ENCODE measurements at regions not wholly inside any gene's neighbourhood (a gene's known extent, or its start where the extent isn't known, plus 50 kb on each side); places are given as distances from the start of the nearest gene placed in this dataset.

- TF ChIP-seq, protein P1, sequence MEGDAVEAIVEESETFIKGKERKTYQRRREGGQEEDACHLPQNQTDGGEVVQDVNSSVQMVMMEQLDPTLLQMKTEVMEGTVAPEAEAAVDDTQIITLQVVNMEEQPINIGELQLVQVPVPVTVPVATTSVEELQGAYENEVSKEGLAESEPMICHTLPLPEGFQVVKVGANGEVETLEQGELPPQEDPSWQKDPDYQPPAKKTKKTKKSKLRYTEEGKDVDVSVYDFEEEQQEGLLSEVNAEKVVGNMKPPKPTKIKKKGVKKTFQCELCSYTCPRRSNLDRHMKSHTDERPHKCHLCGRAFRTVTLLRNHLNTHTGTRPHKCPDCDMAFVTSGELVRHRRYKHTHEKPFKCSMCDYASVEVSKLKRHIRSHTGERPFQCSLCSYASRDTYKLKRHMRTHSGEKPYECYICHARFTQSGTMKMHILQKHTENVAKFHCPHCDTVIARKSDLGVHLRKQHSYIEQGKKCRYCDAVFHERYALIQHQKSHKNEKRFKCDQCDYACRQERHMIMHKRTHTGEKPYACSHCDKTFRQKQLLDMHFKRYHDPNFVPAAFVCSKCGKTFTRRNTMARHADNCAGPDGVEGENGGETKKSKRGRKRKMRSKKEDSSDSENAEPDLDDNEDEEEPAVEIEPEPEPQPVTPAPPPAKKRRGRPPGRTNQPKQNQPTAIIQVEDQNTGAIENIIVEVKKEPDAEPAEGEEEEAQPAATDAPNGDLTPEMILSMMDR (tag by site-specific recombination; IDR thresholded peaks at IDR 0.05): no peak
- TF ChIP-seq ZNF133 (tag by site-specific recombination; IDR thresholded peaks at IDR 0.05) (no peak), ZBTB44 (tag by site-specific recombination; IDR thresholded peaks at IDR 0.05) (no peak), REST (tag by site-specific recombination; IDR thresholded peaks at IDR 0.05) (no peak), HOXA7 (CRISPR knock-in tag; IDR thresholded peaks at IDR 0.05; ENCODE audit: borderline replicate concordance) (no peak), ZNF629 (tag by site-specific recombination; IDR thresholded peaks at IDR 0.05) (no peak)
- TF ChIP-seq, protein P2, sequence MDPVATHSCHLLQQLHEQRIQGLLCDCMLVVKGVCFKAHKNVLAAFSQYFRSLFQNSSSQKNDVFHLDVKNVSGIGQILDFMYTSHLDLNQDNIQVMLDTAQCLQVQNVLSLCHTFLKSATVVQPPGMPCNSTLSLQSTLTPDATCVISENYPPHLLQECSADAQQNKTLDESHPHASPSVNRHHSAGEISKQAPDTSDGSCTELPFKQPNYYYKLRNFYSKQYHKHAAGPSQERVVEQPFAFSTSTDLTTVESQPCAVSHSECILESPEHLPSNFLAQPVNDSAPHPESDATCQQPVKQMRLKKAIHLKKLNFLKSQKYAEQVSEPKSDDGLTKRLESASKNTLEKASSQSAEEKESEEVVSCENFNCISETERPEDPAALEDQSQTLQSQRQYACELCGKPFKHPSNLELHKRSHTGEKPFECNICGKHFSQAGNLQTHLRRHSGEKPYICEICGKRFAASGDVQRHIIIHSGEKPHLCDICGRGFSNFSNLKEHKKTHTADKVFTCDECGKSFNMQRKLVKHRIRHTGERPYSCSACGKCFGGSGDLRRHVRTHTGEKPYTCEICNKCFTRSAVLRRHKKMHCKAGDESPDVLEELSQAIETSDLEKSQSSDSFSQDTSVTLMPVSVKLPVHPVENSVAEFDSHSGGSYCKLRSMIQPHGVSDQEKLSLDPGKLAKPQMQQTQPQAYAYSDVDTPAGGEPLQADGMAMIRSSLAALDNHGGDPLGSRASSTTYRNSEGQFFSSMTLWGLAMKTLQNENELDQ (tag by site-specific recombination; IDR thresholded peaks at IDR 0.05; ENCODE audit: low read depth): no peak
Measured at GRCh38 chr2:16191431-16192200, 251.3 kb downstream of the MYCN start.
